ENCODE measurements at regions not wholly inside any gene's neighbourhood (a gene's known extent, or its start where the extent isn't known, plus 50 kb on each side); places are given as distances from the start of the nearest gene placed in this dataset.
A peak's percentile ranks its signal among the peaks of the same experiment; 100 is the strongest.

GRCh38 chr11:45037434-45038005, 86.8 kb upstream of the TP53I11 start:
- no peak for DNase-seq

GRCh38 chr11:45038923-45039322, 88.2 kb upstream of the TP53I11 start:
- no peak for DNase-seq

GRCh38 chr11:45041596-45041995, 90.9 kb upstream of the TP53I11 start:
- DNase-seq = no peak

DNA sequence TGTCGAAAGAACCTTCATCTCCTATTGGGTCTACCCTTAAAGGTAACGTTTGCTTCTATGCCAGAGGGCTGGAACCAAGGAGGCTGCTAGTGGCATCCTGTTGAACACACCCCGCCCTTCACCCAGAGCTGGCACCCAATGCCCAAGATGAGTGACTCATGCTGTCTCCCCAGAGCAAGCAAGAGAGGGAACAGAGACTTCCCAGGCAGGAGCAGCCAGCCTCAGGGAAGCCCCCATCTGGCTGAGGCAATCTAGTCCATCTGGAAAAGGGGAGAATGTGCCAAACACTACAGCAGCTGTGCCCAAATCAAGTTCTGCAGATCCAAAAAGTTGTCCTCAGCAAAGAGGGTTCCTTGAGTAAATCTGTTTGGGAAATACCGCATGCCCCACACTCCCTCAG, 91.9 kb upstream of the TP53I11 start:
- DNase-seq = no peak

DNA sequence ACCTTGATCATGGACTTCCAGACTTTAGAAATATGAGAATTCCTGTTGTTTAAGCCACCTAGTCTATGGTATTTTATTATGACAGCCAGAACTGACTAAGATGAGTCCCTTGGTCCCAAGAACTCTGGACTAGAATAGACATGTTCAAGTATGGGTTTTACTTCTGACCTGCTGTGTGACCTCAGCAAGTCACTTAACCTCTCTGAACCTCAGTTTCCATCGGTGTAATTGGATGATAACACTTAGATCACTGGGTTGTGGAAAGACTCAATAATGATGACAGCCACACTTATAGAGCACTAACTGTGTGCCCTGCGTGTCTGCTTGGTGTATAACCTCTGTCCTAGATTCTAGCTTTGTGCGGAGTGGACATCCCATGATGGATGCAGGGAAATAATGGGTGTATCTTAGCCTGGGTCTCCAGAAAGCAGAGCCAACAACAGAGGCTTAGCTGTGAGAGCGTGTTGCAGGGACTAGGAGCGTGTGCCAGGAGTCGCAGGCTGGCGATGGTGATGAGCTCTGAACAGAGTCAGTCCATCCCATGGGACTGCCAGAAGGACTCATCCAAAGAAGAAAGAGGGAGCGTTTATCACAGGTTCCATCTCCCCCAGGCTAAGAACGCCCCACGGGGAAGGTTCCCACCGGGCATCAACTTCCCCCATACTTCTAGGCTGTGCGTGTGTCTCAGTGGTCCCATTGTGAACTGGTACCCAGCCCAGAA, 93.2 kb upstream of the TP53I11 start:
- DNase-seq = no peak

DNA sequence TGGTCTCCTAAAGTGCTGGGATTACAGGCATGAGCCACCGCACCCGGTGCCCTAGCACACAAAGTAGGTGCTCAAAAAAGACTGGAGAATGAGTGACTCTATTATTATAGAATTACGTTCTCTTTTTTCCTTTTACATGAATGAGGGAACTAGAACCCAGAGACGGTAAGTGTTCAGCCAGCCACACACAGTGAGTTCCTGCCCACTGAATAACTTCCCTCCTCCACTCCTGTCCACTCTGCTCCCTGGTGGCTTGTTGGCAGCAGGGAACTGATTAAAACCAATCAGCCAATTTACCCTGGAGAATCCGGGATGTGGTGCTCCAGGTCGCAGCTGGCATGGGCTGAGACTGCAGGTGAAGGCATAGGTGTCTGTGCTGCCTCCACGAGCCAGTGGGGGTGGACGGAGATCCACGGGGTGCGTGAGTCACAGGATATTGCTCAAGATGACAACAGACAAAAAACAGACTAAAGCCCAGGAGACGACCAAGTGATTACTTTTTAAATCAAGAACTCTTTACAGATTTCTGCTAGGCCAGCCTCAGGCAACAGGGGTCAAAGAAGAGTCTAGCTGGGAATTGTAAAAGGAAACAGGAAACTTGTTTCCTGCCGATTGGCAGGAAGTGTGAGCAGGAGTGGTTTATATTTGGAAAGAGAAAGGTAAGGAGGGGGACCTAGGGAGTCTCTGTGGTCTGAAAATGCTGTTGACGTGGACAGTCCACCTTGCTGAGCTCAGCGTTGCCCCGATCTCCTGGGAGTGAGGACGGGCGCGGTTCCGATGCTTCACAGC, 95.2 kb upstream of the TP53I11 start:
- DNase-seq = peak; percentile 14

DNA sequence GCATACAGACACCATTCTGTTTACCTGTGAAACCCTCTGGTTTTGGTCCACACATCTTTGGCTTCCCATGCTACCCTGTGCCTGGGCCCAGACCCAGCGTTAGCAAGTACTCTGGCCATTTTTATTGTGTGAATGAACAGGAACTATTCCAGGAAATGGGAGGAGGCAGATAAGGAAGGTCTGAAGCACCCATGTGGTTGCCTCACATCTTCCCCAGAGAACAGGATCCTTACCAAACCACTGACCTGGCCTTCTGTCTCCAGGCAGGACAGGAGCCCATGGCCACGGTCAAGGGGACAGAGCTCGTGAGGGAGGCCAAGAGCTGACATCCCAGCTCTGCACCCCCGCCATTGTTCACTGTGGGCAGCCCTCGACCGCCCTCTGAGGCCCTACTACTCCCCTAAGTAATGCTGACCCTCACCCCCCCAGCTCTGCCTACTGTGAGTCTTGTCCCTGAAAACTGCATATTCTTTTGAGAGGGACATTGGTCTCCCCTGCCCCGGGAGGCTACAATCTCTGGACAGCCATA, 97.7 kb upstream of the TP53I11 start:
- DNase-seq = no peak

- DNase-seq = no peak
These were observed 97.4 kb upstream of the PRDM11 start for GRCh38 chr11:45048870-45049691.

DNA sequence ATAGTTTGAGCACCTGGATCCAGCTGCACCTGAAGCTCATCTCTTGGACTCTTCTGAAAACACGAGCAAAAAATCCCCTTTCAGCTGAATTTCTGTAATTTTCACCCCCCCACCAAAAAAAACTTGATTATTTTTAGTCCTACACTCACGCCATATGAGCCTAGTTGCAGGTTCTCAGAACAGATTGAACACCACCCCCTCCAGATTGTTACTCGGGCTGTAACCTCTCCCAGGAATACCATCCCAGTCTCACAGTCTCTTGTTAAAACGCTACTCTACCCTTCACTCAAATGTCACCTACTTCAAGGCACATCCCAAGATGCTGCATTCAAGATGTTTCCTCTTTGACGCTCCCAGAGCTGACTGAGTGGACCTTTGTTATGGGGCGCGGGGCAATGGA, 96.3 kb upstream of the PRDM11 start:
- no peak for DNase-seq

DNA sequence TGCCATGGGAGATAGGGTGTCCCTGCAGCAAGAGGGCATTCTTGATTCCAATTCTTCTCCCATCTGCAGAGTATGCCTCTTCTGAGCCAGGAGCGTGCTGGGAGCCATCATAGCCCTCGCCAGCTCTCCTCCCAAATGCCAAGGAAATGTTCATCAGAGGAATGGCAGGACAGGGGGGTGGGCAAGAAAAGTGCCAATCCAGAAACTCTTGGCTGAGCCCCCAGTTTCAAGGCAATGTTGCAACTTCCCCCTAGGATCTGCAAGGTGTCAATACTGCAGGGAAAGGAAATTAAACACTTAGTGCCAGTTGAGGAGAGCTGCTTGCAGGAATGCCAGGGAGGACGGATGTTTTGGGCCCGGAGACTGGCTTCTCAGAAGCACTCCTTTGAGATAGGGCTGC, 94.8 kb upstream of the PRDM11 start:
- no peak for DNase-seq

- DNase-seq = no peak
These were observed 94.1 kb upstream of the PRDM11 start for GRCh38 chr11:45052361-45052760.

DNA sequence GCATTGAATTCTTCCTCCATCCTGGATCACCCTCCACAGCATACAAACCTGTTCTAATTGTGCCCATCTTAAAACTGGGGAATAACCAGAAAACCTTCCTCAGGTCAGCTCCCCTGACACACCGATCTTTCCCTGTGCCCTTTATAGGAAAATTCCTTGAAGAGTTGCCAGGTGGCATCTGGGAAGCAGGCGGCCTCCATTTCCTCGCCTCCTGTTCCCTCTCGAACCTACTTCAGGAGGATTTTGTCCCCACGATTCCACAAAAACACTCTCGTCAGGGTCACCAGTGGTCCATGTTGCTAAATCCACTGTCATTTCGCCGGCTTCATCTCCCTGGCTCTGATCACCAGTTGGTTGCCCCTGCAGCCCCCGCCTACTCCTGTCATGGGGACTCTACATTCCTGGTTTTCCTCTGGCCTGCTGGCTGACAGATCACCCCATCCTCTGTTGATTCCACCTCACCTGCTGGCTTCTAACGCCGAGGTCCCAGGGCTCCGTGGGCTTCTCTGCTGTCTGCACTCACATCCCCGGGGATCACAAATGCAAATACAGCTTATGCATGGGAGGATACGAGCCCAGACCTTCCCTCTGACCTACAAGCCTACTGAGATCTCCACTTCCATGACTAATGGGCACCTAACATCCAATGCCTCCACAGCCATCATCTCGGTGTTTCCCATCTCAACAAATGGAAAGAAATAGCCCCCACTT, 92.5 kb upstream of the PRDM11 start:
- DNase-seq = no peak

DNA sequence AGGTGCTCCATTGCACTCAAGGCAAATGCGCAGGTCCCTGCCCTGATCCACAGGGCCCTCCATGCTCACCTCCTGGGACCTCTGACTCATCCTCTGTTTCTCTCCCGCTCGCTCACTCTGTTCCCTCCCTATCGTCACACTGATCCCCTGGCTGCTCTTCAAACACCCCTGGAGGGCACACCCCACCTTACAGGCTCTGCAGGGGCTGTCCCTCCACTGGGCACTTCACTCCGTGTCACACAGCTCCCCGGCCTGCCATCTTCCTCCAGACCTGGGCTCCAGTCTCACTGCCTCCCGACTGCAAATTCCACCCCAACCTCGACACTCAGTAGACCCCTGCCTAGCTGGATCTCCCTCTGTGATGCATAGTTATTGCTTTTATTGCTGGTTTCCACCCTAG, 91.5 kb upstream of the PRDM11 start:
- no peak for DNase-seq

DNA sequence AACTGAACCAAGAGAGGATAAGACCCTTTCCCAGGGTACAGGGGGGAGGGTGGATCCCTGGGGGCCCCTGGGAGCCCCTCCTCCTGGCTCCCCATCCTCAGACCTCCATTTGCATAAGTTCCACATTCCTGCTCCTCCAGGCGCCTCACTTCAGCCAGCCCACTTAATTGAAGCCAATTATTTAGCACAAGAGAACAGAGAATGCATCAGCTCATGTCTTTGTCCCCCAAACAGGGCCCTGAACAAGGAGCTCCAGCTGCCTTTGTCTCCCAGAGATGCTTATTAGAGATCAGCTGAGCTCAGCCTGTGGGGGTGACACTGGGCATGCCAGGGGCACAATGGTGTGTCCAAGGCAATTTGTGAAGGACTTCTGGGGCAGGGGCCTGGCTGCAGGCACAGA, 89.9 kb upstream of the PRDM11 start:
- DNase-seq = no peak

DNA sequence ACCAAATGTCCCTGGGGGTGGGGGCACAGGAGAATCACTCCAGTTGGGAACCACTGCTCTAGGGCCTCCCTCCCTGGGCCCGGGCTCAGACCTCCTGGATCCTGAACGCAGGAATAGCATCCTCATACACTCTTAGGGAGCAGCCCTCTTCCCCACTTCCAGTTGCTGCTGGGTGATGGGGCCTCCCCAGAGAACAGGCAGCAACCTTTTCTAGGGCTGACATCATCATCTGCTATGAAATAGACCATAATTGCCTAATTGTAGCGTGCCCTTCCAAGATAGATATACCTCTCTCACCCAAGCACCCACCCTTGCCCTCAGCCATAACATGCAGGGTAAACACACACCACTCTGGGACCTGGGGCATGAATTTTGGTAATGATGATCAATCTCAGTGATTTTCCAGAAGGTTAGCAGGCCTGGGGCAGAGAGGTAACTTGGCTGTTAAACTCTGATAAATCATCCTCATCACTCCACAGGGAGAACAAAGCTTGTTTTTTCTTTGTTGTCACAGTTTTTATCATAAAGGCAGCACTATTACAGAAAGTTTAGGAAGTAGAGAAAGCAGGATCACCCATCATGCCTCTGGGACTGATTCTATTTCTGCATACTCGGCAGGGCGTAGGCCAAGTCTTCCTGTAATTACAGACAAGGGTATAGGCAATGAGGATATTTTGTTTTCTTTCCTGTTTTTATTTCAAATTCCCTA, 88.3 kb upstream of the PRDM11 start:
- DNase-seq = no peak

DNA sequence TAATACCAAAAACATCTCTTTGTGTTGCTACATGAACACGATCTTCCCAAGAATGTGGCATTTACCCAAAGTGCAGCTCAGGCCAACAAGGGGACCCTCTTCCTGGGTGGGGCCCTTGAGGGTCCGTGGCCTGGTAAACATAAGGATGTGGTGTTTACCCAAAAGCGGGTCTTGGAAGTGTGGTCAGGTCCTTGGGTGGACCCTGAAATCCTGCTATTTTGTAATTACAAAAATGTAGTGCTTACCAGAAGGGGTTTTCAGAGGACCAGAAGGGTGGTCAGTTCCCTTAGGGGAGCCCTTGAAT, 87.8 kb upstream of the PRDM11 start:
- no peak for DNase-seq

GRCh38 chr11:45060707-45061106, 85.7 kb upstream of the PRDM11 start:
- no peak for DNase-seq

DNA sequence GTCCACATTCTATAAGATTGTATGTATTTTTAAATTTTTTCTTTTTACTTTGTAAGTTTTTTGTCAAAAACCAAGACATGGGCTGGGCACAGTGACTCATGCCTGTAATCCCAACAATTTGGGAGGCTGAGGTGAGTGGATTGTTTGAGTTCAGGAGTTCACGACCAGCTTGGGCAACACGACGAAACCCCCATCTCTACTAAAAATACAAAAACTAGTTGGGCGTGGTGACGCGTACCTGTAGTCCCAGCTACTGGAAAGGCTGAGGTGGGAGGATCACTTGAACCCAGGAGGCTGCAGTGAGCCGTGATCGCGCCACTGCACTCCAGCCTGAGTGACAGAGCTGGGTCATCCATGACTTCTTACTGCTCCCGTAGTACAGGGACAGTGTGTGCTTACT, 84.8 kb upstream of the PRDM11 start:
- no peak for DNase-seq

DNA sequence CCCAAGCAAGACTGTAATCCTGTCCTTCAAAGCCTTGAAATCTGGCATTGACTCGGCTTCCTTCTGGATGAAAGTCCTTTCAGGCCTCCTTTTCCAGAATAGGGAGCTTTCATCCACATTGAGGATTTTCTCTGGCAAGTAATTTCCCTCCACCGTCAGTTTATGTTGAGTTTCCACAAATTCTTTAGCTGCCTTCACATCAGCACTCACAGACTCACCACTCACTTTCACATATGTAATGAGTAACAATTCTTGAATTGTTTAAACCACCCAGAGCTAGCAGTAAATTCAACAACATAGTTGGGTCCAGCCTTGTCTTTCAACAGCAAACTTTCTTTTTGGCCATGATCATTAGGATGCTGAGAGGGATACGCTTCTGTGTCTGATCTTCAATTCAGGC, 84.3 kb upstream of the PRDM11 start:
- DNase-seq = no peak

DNA sequence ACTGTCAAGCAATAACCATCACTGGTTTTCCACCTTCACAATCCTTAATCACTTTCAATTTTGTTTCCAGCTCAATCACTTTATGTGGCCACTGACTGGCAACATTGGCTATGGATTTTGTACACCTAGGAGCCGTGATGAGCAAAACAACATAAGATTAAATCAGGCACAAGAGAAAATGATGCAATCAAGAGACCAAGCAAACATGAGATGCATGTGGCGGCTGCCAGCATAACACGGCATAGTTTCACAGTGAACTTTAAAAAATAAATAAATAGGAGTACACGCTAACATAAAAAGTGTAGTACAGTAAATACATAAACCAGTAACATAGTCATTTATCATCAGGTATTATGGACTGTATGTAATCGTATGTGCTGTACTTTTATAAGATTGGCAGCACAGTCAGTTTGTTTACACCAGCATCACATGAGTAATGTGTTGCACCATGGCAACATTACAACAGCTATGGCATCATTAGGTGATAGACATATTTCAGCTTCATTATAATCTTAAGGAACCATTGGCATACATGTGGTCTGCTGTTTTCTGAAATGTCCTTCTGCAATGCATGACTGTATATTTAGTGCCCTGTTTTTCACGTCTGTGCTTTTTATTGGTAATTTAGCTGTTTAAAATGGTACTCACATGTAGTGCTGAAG, 83.3 kb upstream of the PRDM11 start:
- no peak for DNase-seq

- no peak for DNase-seq
These were observed 82.8 kb upstream of the PRDM11 start for GRCh38 chr11:45063669-45064068.

Data from activated naive CD4-positive, alpha-beta T cell treated with Interleukin-2 at 50 U/mL for 16 hours (primary cell).